Superior temporal gyrus (tissue), 1 donor: ENCODE measurements at regions not wholly inside any gene's neighbourhood (a gene's known extent, or its start where the extent isn't known, plus 50 kb on each side); places are given as distances from the start of the nearest gene placed in this dataset.

ENCODE experiments used
- DNase-seq: peaks from one replicate; pipeline ENCODE4 v3.0.0-alpha.2; 2016; ENCODE audit errors: extremely low spot score

DNA sequence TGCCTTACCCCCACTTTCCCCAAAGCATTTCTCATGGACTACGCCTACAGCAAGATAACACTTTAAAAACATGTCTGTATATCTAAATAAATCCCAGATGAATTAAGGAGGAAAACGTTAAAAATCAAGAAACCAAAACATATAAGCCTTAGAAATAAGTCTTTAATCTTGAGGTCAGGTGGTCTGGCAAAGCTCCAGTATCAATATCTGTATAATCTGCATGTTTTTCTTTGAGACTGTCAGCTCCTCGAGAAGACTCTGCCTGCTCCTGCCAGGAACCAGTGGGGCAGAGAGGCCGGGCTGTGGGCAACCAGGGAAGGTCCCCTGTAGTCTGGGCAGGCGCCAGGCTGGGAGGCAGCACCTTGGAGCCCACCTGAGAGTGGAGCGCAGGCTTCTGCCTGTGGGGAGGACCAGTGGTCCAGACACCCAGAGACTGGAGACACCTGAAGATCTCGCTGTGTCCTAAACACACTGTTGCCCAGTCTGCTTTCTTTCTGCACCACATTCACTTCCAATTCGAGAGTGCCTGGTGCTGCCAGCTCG, 291.0 kb upstream of the SOX11 start:
- DNase-seq: no peak

DNA sequence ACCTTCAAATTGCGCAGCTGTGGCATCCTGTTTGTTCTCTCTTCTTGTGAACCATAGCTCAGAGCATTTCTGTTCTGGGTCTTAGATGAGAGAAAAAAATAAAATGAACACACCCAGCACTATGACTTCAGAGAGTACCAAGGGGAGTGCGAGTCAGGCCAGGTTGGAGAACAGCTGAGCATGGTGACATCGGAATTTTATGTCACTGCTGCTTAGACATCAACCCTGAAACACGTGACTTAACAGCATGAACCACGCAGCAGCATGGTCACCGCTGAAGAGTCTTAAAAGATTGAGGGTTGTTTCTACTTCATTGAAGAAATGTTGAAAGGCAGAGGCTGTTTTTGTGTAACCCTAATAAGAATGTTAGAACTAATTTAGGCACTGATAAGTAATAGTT, 288.8 kb upstream of the SOX11 start:
- DNase-seq: no peak

- no peak for DNase-seq
Observed at GRCh38 chr2:5409898-5410381, 282.2 kb upstream of the SOX11 start.

GRCh38 chr2:5410991-5411700, 281.0 kb upstream of the SOX11 start:
- DNase-seq: no peak

DNA sequence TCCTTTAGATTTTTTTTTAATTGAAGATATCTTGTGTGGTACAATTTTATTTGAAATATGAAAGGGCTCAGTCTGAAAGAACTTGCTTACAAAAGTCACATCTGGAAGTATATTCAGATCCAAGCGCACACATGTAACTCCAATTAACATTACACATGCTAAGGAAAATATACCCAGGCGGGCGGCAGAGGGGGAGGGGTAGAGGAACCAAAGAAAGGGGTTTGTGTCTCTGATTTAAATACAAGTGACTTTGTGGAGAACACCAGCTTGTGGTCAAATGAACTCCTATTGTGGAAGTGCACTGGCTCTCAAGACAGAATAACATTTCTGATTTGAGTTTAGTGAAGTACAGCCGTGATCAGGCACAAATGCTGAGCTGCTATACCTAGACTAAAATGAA, 280.2 kb upstream of the SOX11 start:
- no peak for DNase-seq

- no peak for DNase-seq
Observed at GRCh38 chr2:5433855-5434254, 258.3 kb upstream of the SOX11 start.

DNA sequence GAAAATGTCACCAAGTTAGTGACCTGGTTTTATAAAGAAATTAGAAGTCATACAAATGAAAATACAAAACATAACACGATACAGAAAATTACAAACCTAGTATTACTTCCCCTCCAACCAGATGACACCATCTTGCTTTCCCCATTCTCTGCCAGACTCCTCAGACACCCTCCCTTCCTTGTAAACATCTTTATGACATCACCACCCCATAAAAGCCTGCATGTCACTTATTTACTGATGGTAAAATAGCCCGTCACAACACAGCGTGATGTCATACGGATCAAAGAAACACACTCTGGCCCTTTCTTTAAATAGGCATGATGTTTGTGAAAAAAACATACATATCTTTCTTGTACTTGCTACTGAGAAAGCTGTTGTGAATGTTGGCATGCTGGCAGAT, 254.8 kb upstream of the SOX11 start:
- no peak for DNase-seq

- DNase-seq: no peak
Observed at GRCh38 chr2:5440174-5440573, 252.0 kb upstream of the SOX11 start.

GRCh38 chr2:5442736-5443135, 249.4 kb upstream of the SOX11 start:
- no peak for DNase-seq

GRCh38 chr2:5444168-5444567, 248.0 kb upstream of the SOX11 start:
- no peak for DNase-seq

DNA sequence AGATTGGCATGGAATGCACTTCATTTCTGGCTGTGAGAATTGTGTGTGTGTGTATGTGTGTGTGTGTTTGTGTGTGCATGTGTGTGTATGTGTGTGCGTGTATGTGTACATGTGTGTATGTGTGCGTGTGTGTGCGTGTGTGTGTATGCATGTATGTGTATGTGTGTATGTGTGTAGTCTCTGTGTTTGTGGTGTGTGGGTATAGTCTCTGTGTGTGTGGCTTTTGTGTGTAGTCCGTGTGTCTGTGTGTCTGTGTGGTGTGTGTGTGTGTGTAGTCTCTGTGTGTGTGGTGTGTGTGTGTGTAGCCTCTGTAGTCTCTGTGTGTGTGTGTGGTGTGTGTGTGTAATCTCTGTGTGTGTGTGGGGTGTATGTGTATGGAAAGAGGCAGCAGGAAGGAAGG, 247.3 kb upstream of the SOX11 start:
- DNase-seq: no peak

DNA sequence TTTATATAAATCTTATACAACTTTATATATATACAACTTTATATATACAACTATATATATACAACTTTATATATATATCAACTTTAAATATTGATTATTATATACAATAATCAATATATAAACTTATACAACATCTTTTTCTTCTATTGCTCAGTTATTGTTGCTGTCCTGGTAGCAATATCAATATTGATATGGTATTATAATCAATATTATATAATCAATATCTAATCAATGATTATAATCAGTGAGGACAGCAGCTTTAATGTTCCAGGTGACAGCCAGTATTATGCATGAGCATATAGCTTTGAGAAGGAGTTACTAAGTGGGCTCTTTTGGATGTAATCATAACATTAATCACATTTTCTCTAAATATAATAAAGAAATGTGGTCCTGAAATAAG, 242.3 kb upstream of the SOX11 start:
- no peak for DNase-seq

DNA sequence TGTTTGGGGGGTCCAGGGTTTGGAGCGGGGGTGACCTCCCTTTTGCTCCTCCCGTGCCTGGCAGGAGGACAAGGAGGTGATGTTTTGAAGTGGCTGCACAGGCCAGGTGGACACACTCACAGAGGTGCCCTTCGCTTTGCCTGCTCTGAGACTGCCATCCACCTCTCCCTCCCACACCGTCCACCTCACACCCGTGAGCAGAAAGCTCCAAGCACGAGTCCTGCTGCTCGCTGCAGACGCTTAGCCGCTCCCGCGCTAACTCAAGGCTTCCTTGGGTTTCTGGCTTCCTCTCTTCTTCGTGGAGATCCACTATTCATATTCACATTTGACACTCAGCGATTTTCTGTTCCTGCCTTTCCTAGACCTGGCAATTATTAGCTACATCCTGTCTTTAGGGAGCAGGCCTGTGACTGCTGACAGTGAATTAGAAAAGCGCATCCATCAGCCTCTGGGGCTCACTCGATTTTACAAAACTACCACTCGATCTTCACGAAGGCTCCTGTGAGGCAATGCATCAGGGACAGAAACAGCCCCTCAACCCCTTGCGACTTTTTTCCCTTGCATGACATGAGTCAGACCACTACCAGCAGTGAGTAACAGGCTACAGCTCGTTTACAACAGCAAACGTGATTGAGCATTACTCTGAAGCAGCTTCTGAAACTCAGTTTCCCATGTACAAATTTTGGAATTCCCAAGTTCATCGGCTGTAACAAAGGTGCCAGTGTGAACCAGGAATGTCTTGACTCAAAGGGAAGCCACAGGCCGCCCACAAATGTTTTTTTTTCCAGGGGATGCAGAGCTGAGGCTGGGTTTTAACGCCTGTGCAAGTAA, 238.7 kb upstream of the SOX11 start:
- no peak for DNase-seq

DNA sequence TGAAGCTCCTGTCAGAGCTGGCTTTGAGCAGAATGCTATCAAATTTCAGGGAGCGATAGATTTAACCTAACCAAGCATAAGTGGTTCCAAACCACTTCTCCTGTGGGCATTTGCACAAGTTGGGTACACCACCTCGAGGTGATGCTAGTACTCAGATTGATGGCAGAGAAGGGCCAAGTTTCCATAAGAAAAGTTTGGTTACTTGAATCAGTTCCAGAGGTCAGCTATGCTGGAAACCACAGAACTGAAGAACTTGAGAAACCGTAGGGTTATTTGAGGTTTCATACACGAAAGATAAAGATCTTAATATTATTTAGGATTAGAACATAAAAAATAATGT, 238.2 kb upstream of the SOX11 start:
- no peak for DNase-seq

- DNase-seq: no peak
Observed at GRCh38 chr2:5459041-5459440, 233.1 kb upstream of the SOX11 start.

DNA sequence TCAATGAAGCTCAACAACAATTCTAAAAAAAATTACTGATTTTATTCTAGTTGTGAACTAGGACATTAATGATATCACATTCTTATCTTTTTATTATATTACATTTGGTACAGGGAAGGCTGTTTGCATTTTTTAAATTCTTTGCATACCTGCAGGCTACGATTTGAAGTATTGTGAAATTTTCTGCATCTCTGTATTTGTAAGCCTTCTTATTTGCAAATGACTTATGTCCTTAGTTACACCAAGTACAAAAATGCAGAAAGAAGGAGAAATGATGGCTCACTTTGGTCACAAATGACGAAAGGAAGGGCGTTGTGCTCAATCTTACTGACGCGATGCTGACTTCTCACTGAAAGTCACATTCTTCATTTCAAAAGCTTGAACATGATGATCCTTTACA, 227.5 kb upstream of the SOX11 start:
- no peak for DNase-seq

DNA sequence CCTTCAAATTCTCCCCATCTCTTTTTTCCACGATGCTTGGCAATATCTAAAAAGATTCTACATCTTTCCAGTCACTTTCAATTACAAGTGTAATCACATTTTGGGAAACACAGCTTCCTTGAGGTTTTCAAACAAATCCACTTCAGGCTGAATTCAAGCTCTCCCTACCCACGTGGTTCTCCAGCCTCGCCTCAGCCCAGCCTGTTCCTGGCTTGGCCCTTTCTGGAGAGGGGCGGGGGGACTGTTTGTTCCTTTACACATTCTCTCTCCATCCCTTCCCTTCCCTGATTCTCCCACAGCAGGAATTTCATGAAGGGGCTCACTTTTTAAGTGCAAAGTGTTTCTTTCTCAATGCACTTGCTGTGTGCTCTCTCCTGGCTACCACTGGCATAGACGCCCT, 226.3 kb upstream of the SOX11 start:
- no peak for DNase-seq

- no peak for DNase-seq
Observed at GRCh38 chr2:5467178-5467905, 224.8 kb upstream of the SOX11 start.

DNA sequence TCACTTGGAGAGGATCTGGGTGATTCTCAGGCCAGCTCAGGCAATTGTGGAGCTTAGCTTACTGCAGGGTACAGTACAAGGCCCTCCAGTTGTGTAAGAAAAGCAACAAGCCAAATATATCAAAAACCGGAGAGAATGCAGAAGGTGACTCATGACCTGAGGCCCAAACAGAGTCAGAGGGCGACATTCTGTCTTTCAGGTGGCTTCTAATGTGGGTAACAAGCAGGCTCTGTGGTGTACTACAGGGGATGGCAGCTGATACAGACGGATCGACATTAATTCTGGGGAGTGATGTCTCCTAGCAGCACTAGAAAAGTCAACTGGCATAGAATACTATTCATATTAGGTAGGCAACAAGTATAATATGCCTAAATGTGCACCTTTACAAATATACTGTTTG, 219.5 kb upstream of the SOX11 start:
- DNase-seq: no peak

- DNase-seq: peak; percentile 25
Observed at GRCh38 chr2:5473635-5474034, 218.5 kb upstream of the SOX11 start.

GRCh38 chr2:5474716-5475115, 217.5 kb upstream of the SOX11 start:
- DNase-seq: no peak

DNA sequence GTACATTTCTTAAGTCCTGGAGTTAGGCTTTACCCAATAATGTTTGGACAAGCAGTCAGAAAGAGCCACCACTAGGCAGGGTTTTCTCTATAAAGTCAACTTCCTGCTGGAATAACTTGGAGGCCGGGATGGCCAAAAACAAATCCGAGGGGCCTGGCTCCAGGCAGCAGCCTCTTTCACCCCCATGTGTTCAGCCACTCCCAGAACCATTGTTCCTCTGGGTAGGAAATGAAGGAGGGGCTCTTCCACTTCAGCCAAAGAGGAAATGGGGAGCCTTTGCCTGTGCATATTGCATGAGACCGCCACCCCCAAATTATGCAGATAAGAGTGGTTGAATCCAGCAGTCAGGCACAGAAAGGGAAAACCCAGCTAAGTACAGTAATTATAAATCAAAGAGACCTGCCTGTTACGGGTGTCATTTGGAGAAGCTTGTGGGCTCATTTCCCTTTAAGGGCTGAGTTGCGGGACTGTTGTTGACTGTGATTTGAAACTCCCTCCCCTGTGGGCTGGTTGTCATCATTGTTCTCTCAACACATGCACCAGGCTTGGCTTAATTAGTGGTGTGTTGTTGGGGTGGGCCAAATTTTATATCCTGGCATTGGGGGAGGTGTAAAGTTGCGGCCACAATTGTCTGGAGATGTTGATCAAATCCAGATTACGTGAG, 212.8 kb upstream of the SOX11 start:
- no peak for DNase-seq
